ENCODE measurements at regions not wholly inside any gene's neighbourhood (a gene's known extent, or its start where the extent isn't known, plus 50 kb on each side); places are given as distances from the start of the nearest gene placed in this dataset.

- no peak for DNase-seq (ENCODE audit: insufficient read length, low spot score)
Observed at GRCh38 chr5:7015586-7016256, 302.5 kb downstream of the TENT4A start.

GRCh38 chr5:7016999-7017747, 303.9 kb downstream of the TENT4A start:
- no peak for TF ChIP-seq POLR2A (IDR thresholded peaks at IDR 0.05; ENCODE audit: low read depth, low read length)
- no peak for FAIRE-seq
- no peak for DNase-seq (ENCODE audit: insufficient read length, low spot score)

More at GRCh38 chr5:7015586-7016256, 302.5 kb downstream of the TENT4A start:
- TF ChIP-seq POLR2A (IDR thresholded peaks at IDR 0.05; ENCODE audit: low read depth, low read length) = no peak
- FAIRE-seq = no peak

GRCh38 chr5:7018198-7018597, 305.0 kb downstream of the TENT4A start:
- DNase-seq (ENCODE audit: insufficient read length, low spot score) (no peak), FAIRE-seq (no peak)
- no peak for TF ChIP-seq POLR2A (IDR thresholded peaks at IDR 0.05; ENCODE audit: low read depth, low read length)

- DNase-seq (ENCODE audit: insufficient read length, low spot score) (no peak), FAIRE-seq (no peak)
- no peak for TF ChIP-seq POLR2A (IDR thresholded peaks at IDR 0.05; ENCODE audit: low read depth, low read length)
Observed at GRCh38 chr5:7018601-7019000, 305.4 kb downstream of the TENT4A start.

GRCh38 chr5:7036192-7036835, 323.1 kb downstream of the TENT4A start:
- no peak for TF ChIP-seq POLR2A (IDR thresholded peaks at IDR 0.05; ENCODE audit: low read depth, low read length)
- FAIRE-seq = no peak
- no peak for DNase-seq (ENCODE audit: insufficient read length, low spot score)

- DNase-seq (ENCODE audit: insufficient read length, low spot score) = no peak
- no peak for FAIRE-seq
- TF ChIP-seq POLR2A (IDR thresholded peaks at IDR 0.05; ENCODE audit: low read depth, low read length) = no peak
Observed at GRCh38 chr5:7039074-7039473, 325.8 kb downstream of the TENT4A start.

GRCh38 chr5:7040111-7040510, 326.9 kb downstream of the TENT4A start:
- TF ChIP-seq POLR2A (IDR thresholded peaks at IDR 0.05; ENCODE audit: low read depth, low read length) = no peak
- no peak for DNase-seq (ENCODE audit: insufficient read length, low spot score)
- no peak for FAIRE-seq

- TF ChIP-seq POLR2A (IDR thresholded peaks at IDR 0.05; ENCODE audit: low read depth, low read length) = no peak
- no peak for DNase-seq (ENCODE audit: insufficient read length, low spot score)
- FAIRE-seq = no peak
Observed at GRCh38 chr5:7043797-7044196, 330.6 kb downstream of the TENT4A start.

GRCh38 chr5:7047511-7048261, 334.5 kb downstream of the TENT4A start:
- DNase-seq (ENCODE audit: insufficient read length, low spot score) = no peak

GRCh38 chr5:7050986-7051385, 337.8 kb downstream of the TENT4A start:
- DNase-seq (ENCODE audit: insufficient read length, low spot score) (no peak), FAIRE-seq (no peak)
- no peak for TF ChIP-seq POLR2A (IDR thresholded peaks at IDR 0.05; ENCODE audit: low read depth, low read length)

More at GRCh38 chr5:7047511-7048261, 334.5 kb downstream of the TENT4A start:
- TF ChIP-seq POLR2A (IDR thresholded peaks at IDR 0.05; ENCODE audit: low read depth, low read length) = no peak
- FAIRE-seq = no peak

GRCh38 chr5:7053125-7053524, 339.9 kb downstream of the TENT4A start:
- DNase-seq (ENCODE audit: insufficient read length, low spot score) = no peak
- no peak for TF ChIP-seq POLR2A (IDR thresholded peaks at IDR 0.05; ENCODE audit: low read depth, low read length)
- no peak for FAIRE-seq

GRCh38 chr5:7053528-7054209, 340.4 kb downstream of the TENT4A start:
- no peak for TF ChIP-seq POLR2A (IDR thresholded peaks at IDR 0.05; ENCODE audit: low read depth, low read length)
- FAIRE-seq = no peak

GRCh38 chr5:7066471-7067235, 329.3 kb upstream of the ADCY2 start:
- no peak for TF ChIP-seq POLR2A (IDR thresholded peaks at IDR 0.05; ENCODE audit: low read depth, low read length)
- DNase-seq (ENCODE audit: insufficient read length, low spot score) (no peak), FAIRE-seq (no peak)

More at GRCh38 chr5:7053528-7054209, 340.4 kb downstream of the TENT4A start:
- DNase-seq (ENCODE audit: insufficient read length, low spot score) = no peak
